VCaP (cell line): ENCODE measurements at regions not wholly inside any gene's neighbourhood (a gene's known extent, or its start where the extent isn't known, plus 50 kb on each side); places are given as distances from the start of the nearest gene placed in this dataset.

Source experiments
- H3K27ac ChIP-seq: fragments of 450-650 bp; 2 replicates; pipeline ENCODE4 v1.5.1; 2017
- TF ChIP-seq, protein P1 (sequence below): fragments of 450-650 bp; conservative IDR thresholded peaks from 2 replicates; pipeline ENCODE4 v1.5.1; 2017; ENCODE audit warnings: mild to moderate bottlenecking, moderate library complexity

- TF ChIP-seq, protein P1, sequence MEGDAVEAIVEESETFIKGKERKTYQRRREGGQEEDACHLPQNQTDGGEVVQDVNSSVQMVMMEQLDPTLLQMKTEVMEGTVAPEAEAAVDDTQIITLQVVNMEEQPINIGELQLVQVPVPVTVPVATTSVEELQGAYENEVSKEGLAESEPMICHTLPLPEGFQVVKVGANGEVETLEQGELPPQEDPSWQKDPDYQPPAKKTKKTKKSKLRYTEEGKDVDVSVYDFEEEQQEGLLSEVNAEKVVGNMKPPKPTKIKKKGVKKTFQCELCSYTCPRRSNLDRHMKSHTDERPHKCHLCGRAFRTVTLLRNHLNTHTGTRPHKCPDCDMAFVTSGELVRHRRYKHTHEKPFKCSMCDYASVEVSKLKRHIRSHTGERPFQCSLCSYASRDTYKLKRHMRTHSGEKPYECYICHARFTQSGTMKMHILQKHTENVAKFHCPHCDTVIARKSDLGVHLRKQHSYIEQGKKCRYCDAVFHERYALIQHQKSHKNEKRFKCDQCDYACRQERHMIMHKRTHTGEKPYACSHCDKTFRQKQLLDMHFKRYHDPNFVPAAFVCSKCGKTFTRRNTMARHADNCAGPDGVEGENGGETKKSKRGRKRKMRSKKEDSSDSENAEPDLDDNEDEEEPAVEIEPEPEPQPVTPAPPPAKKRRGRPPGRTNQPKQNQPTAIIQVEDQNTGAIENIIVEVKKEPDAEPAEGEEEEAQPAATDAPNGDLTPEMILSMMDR: no peak
- H3K27ac ChIP-seq: no peak overlapping the region
These were observed 83.5 kb upstream of the C14orf180 start for GRCh38 chr14:104496095-104496494.

DNA sequence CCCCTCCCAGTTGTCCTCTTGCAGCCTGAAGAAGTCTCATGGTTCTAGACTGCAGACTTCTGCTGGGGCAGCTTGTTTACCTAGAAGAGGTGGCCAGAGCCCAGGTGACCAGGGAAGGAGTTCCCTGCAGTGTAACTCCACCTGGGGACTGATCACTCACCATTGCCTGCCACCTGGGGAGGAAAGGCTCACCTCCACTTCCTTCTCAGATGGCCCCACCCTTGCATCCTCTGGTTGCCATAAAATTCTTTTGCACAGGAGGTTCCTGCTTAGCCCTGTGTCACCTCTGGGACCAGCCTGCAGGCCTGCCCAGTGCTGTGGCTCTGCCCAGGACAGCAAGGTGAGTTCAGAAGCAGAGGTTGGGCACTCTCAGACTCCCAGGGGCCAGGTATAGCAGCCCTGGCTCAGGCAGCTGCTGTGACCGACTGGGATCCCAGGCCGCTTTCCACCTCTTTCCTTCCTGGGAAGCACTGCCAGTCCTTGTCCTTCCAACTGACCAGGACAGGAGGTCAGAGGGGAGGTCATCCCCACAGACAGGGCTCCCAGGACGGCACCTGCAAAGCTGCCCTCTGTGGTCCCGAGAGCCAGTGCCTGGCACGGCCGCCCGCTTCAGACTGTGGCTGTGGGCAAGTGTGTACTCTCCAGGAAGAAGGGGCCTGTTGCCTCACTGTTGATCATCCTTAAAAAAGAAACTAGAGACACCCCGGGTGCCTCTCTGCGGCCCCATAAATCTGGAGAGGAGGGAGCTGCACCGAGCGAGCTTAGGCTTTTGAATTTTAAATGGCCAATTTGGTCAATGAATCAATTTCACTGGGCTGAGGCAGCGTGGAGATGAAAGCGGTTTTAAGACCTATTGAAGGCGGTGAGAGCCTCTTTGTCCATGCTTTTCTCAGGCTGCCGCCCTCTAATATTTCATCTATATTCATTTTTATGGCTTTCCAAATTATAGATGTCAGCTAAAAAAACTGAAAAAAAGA lies 79.5 kb upstream of the C14orf180 start:
- H3K27ac ChIP-seq: no peak overlapping the region
- TF ChIP-seq, protein P1: no peak

DNA sequence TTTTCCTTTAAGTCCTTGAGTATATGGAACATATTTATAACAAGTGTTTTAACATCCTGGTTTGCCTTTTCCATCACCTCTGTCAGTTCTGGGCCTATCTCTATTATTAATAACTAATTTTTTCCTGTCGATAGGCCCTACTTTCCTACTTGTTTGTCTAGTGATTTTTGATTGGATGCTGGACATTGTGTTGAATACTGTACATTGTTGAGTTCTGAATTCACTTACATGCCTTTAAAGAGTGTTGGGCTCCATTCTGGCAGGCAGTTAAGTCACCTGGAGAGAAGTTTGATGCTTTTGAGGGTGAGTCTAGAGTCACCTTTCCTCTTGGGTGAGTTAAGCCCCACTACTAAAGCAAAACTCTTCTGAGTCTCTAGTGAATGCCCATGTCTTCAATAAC lies 77.5 kb upstream of the C14orf180 start:
- no peak overlapping the region for H3K27ac ChIP-seq
- TF ChIP-seq, protein P1: no peak

- H3K27ac ChIP-seq: no peak overlapping the region
- TF ChIP-seq, protein P1: no peak
These were observed 75.9 kb upstream of the C14orf180 start for GRCh38 chr14:104503691-104504090.

GRCh38 chr14:104504172-104504735 lies 75.3 kb upstream of the C14orf180 start:
- TF ChIP-seq, protein P1: no peak
- H3K27ac ChIP-seq: no peak overlapping the region

GRCh38 chr14:104505085-104506074 lies 74.2 kb upstream of the C14orf180 start:
- TF ChIP-seq, protein P1: no peak
- H3K27ac ChIP-seq: no peak overlapping the region
